ENCODE measurements at regions not wholly inside any gene's neighbourhood (a gene's known extent, or its start where the extent isn't known, plus 50 kb on each side); places are given as distances from the start of the nearest gene placed in this dataset.
"Not testable (repeated sequence)": the region's sequence is repeated elsewhere in the genome, so short reads cannot be mapped to it uniquely, and the experiment has no call there.

DNA sequence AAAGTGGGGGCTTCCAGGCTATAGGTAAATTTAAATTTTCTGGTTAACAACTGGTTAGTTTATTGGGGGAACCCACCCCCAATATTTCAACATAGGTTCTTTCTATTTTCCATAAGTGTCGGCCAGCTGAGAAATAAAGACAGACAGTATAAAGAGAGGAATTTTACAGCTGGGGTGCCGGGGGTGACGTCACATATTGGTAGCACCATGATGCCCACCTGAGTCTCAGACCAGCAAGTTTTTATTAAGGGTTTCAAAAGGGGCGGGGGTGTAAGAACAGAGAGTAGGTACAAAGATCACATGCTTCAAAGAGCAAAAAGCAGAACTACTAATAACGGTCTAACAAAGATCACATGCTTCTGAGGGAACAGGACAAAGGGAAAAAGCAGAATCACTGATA is 192.7 kb upstream of the PIEZO2 start:
- not testable (repeated sequence) for H3K9ac ChIP-seq (ENCODE audit: low read depth, low read length); H3K27ac ChIP-seq (ENCODE audit: low read depth, low read length); H3K36me3 ChIP-seq (ENCODE audit: insufficient read depth, low read length); H3K27me3 ChIP-seq (ENCODE audit: insufficient read depth, low read length); H3K4me1 ChIP-seq (ENCODE audit: insufficient read depth, low read length); H3K4me3 ChIP-seq (ENCODE audit: low read length)
- WGBS: 94% methylated on average over 5 of the region's 5 CpGs
- H3K9me3 ChIP-seq (ENCODE audit: insufficient read depth, low read depth, low read length): peaks cover 30% of the 10 kb centered on the region

GRCh38 chr18:11339188-11339775 is 189.9 kb upstream of the PIEZO2 start:
- peaks cover 13% of the 10 kb centered on the region for H3K9me3 ChIP-seq (ENCODE audit: insufficient read depth, low read depth, low read length)
- no peaks in the 10 kb centered on the region for H3K36me3 ChIP-seq (ENCODE audit: insufficient read depth, low read length)
- no peak overlapping the region for H3K9ac ChIP-seq (ENCODE audit: low read depth, low read length)
- no peaks in the 10 kb centered on the region for H3K27me3 ChIP-seq (ENCODE audit: insufficient read depth, low read length)
- H3K27ac ChIP-seq (ENCODE audit: low read depth, low read length): no peak overlapping the region
- no peak overlapping the region for H3K4me3 ChIP-seq (ENCODE audit: low read length)
- H3K4me1 ChIP-seq (ENCODE audit: insufficient read depth, low read length): no peaks in the 10 kb centered on the region

- H3K9ac ChIP-seq (ENCODE audit: low read depth, low read length): no peak overlapping the region
- H3K9me3 ChIP-seq (ENCODE audit: insufficient read depth, low read depth, low read length): no peaks in the 10 kb centered on the region; the same call in 1 of the 2 replicates
- H3K4me3 ChIP-seq (ENCODE audit: low read length): no peak overlapping the region
- WGBS: 97% methylated on average over 3 of the region's 3 CpGs
- H3K4me1 ChIP-seq (ENCODE audit: insufficient read depth, low read length): no peaks in the 10 kb centered on the region
- H3K27me3 ChIP-seq (ENCODE audit: insufficient read depth, low read length): no peaks in the 10 kb centered on the region
- no peaks in the 10 kb centered on the region for H3K36me3 ChIP-seq (ENCODE audit: insufficient read depth, low read length)
- no peak overlapping the region for H3K27ac ChIP-seq (ENCODE audit: low read depth, low read length)
Measured at GRCh38 chr18:11336241-11336640, 186.9 kb upstream of the PIEZO2 start.

DNA sequence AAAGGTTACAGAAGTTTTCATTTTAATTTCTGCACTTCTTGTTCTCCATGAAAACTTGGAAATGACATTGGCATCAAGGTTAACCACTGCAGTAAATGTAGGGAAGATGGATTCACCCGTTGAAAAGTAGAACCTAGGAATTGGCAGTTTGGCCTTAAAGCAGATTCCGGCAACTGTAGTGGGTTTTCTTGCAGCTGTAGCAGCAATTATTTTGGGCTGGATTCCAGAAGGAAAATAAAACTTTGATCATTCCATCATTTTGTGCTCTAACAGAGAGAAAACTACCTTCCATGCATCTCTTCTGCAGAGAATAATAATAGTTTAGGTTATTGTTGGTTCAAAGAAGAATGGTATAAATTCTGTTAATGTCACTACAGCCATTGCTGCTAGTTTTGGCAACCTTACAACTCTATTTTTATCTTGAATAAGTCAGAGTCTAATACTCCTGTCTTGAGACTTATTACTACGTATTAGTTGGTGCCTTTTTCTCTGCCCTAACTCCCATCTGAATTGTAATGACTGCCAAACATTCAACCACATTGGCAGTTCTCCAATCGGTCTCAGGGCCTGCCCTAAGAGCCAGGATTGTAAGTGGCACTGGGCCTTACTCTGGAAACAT is 178.1 kb upstream of the PIEZO2 start:
- Histone ChIP-seq H3K4me1 (ENCODE audit: insufficient read depth, low read length) (no peaks in the 10 kb centered on the region), H3K4me3 (ENCODE audit: low read length) (no peak overlapping the region), H3K9me3 (ENCODE audit: insufficient read depth, low read depth, low read length) (no peaks in the 10 kb centered on the region), H3K9ac (ENCODE audit: low read depth, low read length) (no peak overlapping the region), H3K27ac (ENCODE audit: low read depth, low read length) (no peak overlapping the region), H3K36me3 (ENCODE audit: insufficient read depth, low read length) (no peaks in the 10 kb centered on the region), H3K27me3 (ENCODE audit: insufficient read depth, low read length) (no peaks in the 10 kb centered on the region)
- WGBS: 88% methylated on average over 4 of the region's 4 CpGs

DNA sequence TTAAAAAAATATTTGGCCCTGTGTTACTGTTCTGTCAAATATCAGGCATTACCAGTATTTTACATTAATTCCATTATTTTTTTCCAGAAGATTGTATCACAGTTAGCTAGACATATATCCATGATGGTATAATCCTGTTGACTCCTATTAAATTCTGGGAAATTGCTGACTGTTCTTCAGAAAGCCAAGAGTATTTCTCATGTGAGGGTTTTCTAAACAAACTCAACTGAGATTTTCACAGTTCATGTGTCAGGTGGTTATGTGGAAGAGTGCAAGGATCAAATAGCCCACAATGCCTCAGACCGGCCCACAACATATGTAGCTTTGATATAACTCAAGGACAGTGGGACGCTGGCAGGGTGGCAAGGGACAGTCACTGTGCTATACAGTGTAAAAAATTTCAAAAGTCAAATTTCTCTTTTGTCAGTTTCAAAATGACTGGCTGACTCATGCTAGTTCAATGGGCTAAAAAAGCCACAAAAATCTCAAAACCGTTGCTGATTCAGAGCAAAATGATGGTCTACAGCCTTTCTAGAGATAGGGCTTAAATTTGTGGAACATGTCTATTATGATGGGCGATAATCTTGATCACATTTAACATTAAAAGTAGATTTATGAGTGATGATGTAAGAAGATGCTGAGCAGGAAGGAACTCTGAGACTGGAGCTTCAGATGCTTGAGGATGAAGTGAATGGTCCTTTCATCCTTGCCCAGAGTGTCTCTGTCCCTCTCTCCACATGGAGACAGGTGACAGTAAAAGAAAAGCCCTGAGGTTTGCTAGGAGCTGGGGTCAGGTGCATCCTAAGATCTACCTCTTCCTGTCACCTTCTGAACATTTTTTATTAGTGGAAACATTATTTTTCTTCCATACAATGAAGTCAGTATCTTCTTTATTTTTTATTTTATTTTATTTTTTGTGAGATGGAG is 175.8 kb upstream of the PIEZO2 start:
- Histone ChIP-seq H3K9me3 (ENCODE audit: insufficient read depth, low read depth, low read length) (no peaks in the 10 kb centered on the region), H3K9ac (ENCODE audit: low read depth, low read length) (no peak overlapping the region), H3K27me3 (ENCODE audit: insufficient read depth, low read length) (no peaks in the 10 kb centered on the region), H3K27ac (ENCODE audit: low read depth, low read length) (no peak overlapping the region), H3K4me3 (ENCODE audit: low read length) (no peak overlapping the region), H3K4me1 (ENCODE audit: insufficient read depth, low read length) (no peaks in the 10 kb centered on the region), H3K36me3 (ENCODE audit: insufficient read depth, low read length) (no peaks in the 10 kb centered on the region)
- 97% methylated on average over 4 of the region's 4 CpGs for WGBS

GRCh38 chr18:11324510-11324909 is 175.1 kb upstream of the PIEZO2 start:
- H3K4me3 ChIP-seq (ENCODE audit: low read length): no peak overlapping the region
- H3K4me1 ChIP-seq (ENCODE audit: insufficient read depth, low read length): no peaks in the 10 kb centered on the region
- no peak overlapping the region for H3K9ac ChIP-seq (ENCODE audit: low read depth, low read length)
- H3K27me3 ChIP-seq (ENCODE audit: insufficient read depth, low read length): no peaks in the 10 kb centered on the region
- no peak overlapping the region for H3K27ac ChIP-seq (ENCODE audit: low read depth, low read length)
- H3K9me3 ChIP-seq (ENCODE audit: insufficient read depth, low read depth, low read length): no peaks in the 10 kb centered on the region
- 90% methylated on average over 2 of the region's 2 CpGs for WGBS
- no peaks in the 10 kb centered on the region for H3K36me3 ChIP-seq (ENCODE audit: insufficient read depth, low read length)

DNA sequence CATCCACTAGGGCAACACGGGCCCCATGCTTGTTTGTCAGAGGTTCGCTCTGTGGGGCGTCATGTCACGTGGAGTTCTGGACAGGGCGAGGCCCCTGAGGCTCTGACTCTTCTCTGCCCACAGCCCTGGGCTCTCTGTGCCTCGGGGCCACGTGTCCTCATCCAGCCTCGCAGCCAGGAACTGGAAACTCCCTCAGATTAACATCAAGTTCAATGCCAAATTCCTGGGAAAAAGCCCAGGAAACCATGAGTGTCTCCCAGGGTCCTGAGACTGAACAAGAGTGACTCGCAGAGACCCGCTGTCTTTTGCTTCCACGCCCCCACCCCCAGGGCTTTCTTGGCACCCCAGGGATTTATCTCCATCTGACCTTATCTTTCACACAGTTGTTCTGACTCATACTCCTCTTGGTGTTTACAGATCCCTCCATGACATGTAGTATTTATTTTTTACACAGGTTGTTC is 174.0 kb upstream of the PIEZO2 start:
- Histone ChIP-seq H3K9me3 (ENCODE audit: insufficient read depth, low read depth, low read length) (no peaks in the 10 kb centered on the region), H3K9ac (ENCODE audit: low read depth, low read length) (no peak overlapping the region), H3K27me3 (ENCODE audit: insufficient read depth, low read length) (no peaks in the 10 kb centered on the region), H3K27ac (ENCODE audit: low read depth, low read length) (no peak overlapping the region), H3K4me3 (ENCODE audit: low read length) (no peak overlapping the region), H3K4me1 (ENCODE audit: insufficient read depth, low read length) (no peaks in the 10 kb centered on the region), H3K36me3 (ENCODE audit: insufficient read depth, low read length) (no peaks in the 10 kb centered on the region)
- WGBS: 73% methylated on average over 11 of the region's 11 CpGs

DNA sequence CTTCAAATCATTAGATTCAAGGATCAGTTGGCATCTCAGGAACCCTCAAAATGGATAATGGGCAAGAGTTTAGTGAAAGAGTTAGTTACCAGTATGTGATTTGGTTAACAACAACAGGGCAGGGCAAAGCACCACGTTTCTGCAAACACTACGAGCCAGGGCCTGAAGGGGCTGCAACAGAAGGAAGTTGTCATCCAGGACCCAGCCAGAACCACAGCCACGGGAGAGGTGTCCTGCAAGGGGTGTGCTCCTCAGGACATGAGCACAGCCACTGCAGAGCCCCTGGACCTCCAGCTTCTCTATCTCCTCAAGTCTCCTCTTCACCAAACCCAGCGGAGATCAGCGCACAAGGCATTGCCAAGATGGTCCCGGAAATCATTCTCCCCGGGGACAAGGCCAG is 173.3 kb upstream of the PIEZO2 start:
- Histone ChIP-seq H3K27me3 (ENCODE audit: insufficient read depth, low read length) (no peaks in the 10 kb centered on the region), H3K4me1 (ENCODE audit: insufficient read depth, low read length) (no peaks in the 10 kb centered on the region), H3K27ac (ENCODE audit: low read depth, low read length) (no peak overlapping the region), H3K9me3 (ENCODE audit: insufficient read depth, low read depth, low read length) (no peaks in the 10 kb centered on the region), H3K9ac (ENCODE audit: low read depth, low read length) (no peak overlapping the region), H3K36me3 (ENCODE audit: insufficient read depth, low read length) (no peaks in the 10 kb centered on the region), H3K4me3 (ENCODE audit: low read length) (no peak overlapping the region)
- 62% methylated on average over 5 of the region's 7 CpGs for WGBS

DNA sequence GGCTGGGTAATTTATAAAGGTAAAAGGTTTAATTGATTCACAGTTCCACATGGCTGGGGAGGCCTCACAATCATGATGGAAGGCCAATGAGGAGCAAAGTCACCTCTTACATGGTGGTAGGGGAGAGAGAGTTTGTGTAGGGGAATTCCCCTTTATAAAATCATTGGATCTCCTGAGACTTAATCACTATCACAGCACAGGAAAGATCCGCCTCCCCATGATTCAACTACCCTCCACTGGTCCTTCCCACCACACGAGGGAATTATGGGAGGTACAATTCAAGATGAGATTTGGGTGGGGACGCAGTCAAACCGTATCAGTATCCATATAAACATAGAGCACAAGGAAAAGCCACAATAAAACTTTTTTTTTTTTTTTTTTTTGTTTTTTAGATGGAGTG is 172.6 kb upstream of the PIEZO2 start:
- Histone ChIP-seq H3K27ac (ENCODE audit: low read depth, low read length) (no peak overlapping the region), H3K4me1 (ENCODE audit: insufficient read depth, low read length) (no peaks in the 10 kb centered on the region), H3K4me3 (ENCODE audit: low read length) (no peak overlapping the region), H3K27me3 (ENCODE audit: insufficient read depth, low read length) (no peaks in the 10 kb centered on the region), H3K36me3 (ENCODE audit: insufficient read depth, low read length) (no peaks in the 10 kb centered on the region), H3K9ac (ENCODE audit: low read depth, low read length) (no peak overlapping the region), H3K9me3 (ENCODE audit: insufficient read depth, low read depth, low read length) (no peaks in the 10 kb centered on the region)
- WGBS: no CpG with 5 or more reads among the region's 4 CpGs

DNA sequence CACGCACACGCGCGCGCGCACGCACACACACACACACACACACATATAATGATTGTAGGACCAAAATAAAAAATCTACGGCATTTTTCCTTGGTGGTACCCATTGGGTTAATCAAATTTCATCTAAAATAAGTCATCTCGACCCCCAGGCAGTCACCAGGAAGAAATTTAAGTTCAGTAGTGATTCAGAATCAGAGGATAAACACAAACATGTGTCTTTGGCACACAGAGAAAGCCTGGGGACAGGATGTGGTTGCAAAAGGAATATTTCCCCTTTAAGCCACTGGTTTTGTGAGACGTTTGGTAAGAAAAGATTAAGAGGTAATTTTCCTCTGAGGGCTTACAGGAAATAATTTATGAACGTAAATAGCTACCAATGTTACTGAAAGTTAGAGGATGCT is 171.6 kb upstream of the PIEZO2 start:
- no peak overlapping the region for H3K9ac ChIP-seq (ENCODE audit: low read depth, low read length)
- H3K27me3 ChIP-seq (ENCODE audit: insufficient read depth, low read length): no peaks in the 10 kb centered on the region
- WGBS: 78% methylated on average over 11 of the region's 11 CpGs
- H3K36me3 ChIP-seq (ENCODE audit: insufficient read depth, low read length): no peaks in the 10 kb centered on the region
- H3K9me3 ChIP-seq (ENCODE audit: insufficient read depth, low read depth, low read length): no peaks in the 10 kb centered on the region
- no peaks in the 10 kb centered on the region for H3K4me1 ChIP-seq (ENCODE audit: insufficient read depth, low read length)
- H3K27ac ChIP-seq (ENCODE audit: low read depth, low read length): no peak overlapping the region
- H3K4me3 ChIP-seq (ENCODE audit: low read length): no peak overlapping the region

DNA sequence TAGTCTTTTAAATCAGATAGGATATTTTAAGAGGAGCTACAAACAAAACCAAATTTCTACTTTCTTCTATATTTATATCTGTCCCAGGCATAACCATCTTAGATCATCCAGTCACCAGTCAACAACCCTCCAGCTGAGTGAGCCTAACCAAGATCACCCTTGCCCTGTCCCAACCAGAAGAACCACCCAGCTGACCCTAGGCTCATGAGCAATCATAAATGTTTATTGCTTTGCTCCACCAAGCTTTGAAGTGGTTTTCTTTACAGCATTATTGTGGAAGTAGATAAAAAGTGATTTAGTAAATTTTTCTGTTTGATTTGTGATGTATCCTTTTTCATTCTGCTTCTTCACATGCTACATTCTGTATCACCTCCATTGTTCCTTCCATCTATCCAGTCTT is 167.2 kb upstream of the PIEZO2 start:
- Histone ChIP-seq H3K9ac (ENCODE audit: low read depth, low read length) (no peak overlapping the region), H3K27ac (ENCODE audit: low read depth, low read length) (no peak overlapping the region), H3K9me3 (ENCODE audit: insufficient read depth, low read depth, low read length) (no peaks in the 10 kb centered on the region), H3K4me3 (ENCODE audit: low read length) (no peak overlapping the region), H3K27me3 (ENCODE audit: insufficient read depth, low read length) (no peaks in the 10 kb centered on the region), H3K4me1 (ENCODE audit: insufficient read depth, low read length) (no peaks in the 10 kb centered on the region), H3K36me3 (ENCODE audit: insufficient read depth, low read length) (no peaks in the 10 kb centered on the region)

Measured in HUES64 (cell line).